ENCODE measurements at regions not wholly inside any gene's neighbourhood (a gene's known extent, or its start where the extent isn't known, plus 50 kb on each side); places are given as distances from the start of the nearest gene placed in this dataset.

GRCh38 chr5:23703940-23704855 lies 196.8 kb downstream of the PRDM9 start:
- TF ChIP-seq CTCF (IDR thresholded peaks at IDR 0.05) (no peak), POLR2A (IDR thresholded peaks at IDR 0.05) (no peak)
